H1 (cell line): ENCODE measurements at regions not wholly inside any gene's neighbourhood (a gene's known extent, or its start where the extent isn't known, plus 50 kb on each side); places are given as distances from the start of the nearest gene placed in this dataset.

ENCODE experiments used
- BCL11A ChIP-seq, 2 experiments: IDR thresholded peaks; one replicate each; pipeline ENCODE4 v1.6.1; 2011; ENCODE audit warnings: low read depth in 2 of 2, low read length in 2 of 2, mild to moderate bottlenecking in 2 of 2
- EP300 ChIP-seq, 2 experiments: IDR thresholded peaks; 1 replicate in 1 of 2; 2 replicates in 1 of 2; pipeline ENCODE4 v1.6.1; 2011 to 2012; ENCODE audit warnings: low read depth in 2 of 2, low read length in 2 of 2, mild to moderate bottlenecking in 2 of 2, borderline replicate concordance in 1 of 2, inconsistent platforms in 1 of 2, moderate library complexity in 1 of 2
- POLR2AphosphoS5 ChIP-seq: IDR thresholded peaks from 2 replicates; pipeline ENCODE4 v1.6.1; 2011; ENCODE audit warnings: low read depth, low read length
- TF ChIP-seq, protein P1 (sequence below): fragments of 300-600 bp; sonication (generic); IDR thresholded peaks from 2 replicates; pipeline ENCODE4 v1.7.1; 2012; ENCODE audit warnings: low read length, moderate library complexity, mild to moderate bottlenecking, inconsistent platforms; ENCODE audit not compliant: insufficient replicate concordance

DNA sequence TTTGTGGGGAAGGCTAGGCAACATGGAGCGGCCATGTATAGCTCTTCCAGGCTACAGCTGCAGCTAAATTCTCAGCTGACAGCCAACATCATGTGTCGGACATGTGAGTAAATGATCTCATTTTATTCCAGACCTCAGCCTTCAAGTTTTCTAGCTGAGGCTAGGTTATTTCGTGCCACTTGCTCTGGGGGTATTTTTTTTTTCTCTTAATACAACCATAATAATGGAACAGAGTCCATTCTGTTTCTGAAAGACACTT lies 573.5 kb downstream of the CD109 start (continued):
- TF ChIP-seq, protein P1, sequence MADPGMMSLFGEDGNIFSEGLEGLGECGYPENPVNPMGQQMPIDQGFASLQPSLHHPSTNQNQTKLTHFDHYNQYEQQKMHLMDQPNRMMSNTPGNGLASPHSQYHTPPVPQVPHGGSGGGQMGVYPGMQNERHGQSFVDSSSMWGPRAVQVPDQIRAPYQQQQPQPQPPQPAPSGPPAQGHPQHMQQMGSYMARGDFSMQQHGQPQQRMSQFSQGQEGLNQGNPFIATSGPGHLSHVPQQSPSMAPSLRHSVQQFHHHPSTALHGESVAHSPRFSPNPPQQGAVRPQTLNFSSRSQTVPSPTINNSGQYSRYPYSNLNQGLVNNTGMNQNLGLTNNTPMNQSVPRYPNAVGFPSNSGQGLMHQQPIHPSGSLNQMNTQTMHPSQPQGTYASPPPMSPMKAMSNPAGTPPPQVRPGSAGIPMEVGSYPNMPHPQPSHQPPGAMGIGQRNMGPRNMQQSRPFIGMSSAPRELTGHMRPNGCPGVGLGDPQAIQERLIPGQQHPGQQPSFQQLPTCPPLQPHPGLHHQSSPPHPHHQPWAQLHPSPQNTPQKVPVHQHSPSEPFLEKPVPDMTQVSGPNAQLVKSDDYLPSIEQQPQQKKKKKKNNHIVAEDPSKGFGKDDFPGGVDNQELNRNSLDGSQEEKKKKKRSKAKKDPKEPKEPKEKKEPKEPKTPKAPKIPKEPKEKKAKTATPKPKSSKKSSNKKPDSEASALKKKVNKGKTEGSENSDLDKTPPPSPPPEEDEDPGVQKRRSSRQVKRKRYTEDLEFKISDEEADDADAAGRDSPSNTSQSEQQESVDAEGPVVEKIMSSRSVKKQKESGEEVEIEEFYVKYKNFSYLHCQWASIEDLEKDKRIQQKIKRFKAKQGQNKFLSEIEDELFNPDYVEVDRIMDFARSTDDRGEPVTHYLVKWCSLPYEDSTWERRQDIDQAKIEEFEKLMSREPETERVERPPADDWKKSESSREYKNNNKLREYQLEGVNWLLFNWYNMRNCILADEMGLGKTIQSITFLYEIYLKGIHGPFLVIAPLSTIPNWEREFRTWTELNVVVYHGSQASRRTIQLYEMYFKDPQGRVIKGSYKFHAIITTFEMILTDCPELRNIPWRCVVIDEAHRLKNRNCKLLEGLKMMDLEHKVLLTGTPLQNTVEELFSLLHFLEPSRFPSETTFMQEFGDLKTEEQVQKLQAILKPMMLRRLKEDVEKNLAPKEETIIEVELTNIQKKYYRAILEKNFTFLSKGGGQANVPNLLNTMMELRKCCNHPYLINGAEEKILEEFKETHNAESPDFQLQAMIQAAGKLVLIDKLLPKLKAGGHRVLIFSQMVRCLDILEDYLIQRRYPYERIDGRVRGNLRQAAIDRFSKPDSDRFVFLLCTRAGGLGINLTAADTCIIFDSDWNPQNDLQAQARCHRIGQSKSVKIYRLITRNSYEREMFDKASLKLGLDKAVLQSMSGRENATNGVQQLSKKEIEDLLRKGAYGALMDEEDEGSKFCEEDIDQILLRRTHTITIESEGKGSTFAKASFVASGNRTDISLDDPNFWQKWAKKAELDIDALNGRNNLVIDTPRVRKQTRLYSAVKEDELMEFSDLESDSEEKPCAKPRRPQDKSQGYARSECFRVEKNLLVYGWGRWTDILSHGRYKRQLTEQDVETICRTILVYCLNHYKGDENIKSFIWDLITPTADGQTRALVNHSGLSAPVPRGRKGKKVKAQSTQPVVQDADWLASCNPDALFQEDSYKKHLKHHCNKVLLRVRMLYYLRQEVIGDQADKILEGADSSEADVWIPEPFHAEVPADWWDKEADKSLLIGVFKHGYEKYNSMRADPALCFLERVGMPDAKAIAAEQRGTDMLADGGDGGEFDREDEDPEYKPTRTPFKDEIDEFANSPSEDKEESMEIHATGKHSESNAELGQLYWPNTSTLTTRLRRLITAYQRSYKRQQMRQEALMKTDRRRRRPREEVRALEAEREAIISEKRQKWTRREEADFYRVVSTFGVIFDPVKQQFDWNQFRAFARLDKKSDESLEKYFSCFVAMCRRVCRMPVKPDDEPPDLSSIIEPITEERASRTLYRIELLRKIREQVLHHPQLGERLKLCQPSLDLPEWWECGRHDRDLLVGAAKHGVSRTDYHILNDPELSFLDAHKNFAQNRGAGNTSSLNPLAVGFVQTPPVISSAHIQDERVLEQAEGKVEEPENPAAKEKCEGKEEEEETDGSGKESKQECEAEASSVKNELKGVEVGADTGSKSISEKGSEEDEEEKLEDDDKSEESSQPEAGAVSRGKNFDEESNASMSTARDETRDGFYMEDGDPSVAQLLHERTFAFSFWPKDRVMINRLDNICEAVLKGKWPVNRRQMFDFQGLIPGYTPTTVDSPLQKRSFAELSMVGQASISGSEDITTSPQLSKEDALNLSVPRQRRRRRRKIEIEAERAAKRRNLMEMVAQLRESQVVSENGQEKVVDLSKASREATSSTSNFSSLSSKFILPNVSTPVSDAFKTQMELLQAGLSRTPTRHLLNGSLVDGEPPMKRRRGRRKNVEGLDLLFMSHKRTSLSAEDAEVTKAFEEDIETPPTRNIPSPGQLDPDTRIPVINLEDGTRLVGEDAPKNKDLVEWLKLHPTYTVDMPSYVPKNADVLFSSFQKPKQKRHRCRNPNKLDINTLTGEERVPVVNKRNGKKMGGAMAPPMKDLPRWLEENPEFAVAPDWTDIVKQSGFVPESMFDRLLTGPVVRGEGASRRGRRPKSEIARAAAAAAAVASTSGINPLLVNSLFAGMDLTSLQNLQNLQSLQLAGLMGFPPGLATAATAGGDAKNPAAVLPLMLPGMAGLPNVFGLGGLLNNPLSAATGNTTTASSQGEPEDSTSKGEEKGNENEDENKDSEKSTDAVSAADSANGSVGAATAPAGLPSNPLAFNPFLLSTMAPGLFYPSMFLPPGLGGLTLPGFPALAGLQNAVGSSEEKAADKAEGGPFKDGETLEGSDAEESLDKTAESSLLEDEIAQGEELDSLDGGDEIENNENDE: no peak
- no peak for TF ChIP-seq BCL11A (IDR thresholded peaks at IDR 0.05; ENCODE audit: low read depth in 2 of 2, low read length in 2 of 2)
- TF ChIP-seq EP300 (IDR thresholded peaks at IDR 0.05; ENCODE audit: borderline replicate concordance in 1 of 2, low read depth in 2 of 2, low read length in 2 of 2): no peak
- TF ChIP-seq POLR2AphosphoS5: no peak
